HUES48 (cell line): ENCODE measurements at regions not wholly inside any gene's neighbourhood (a gene's known extent, or its start where the extent isn't known, plus 50 kb on each side); places are given as distances from the start of the nearest gene placed in this dataset.

Experiments
- H3K27ac ChIP-seq: one replicate; pipeline ENCODE4 v1.7.0; 2013; ENCODE audit warnings: low read depth, low read length, inconsistent platforms
- H3K27me3 ChIP-seq: 2 replicates; pipeline ENCODE4 v1.6.1; 2013; ENCODE audit warnings: mild to moderate bottlenecking, low read length; ENCODE audit not compliant: control insufficient read depth, insufficient read depth
- H3K36me3 ChIP-seq: 2 replicates; pipeline ENCODE4 v1.6.1; 2013; ENCODE audit warnings: low read length; ENCODE audit not compliant: control insufficient read depth, insufficient read depth
- H3K4me1 ChIP-seq: 2 replicates; pipeline ENCODE4 v1.6.1; 2013; ENCODE audit warnings: mild to moderate bottlenecking, low read length; ENCODE audit not compliant: control insufficient read depth, insufficient read depth
- H3K4me3 ChIP-seq: 2 replicates; pipeline ENCODE4 v1.5.1; 2013; ENCODE audit warnings: mild to moderate bottlenecking, low read depth, low read length
- H3K9ac ChIP-seq: 2 replicates; pipeline ENCODE4 v1.6.1; 2013; ENCODE audit warnings: mild to moderate bottlenecking, low read depth, low read length, moderate library complexity
- H3K9me3 ChIP-seq: 2 replicates; pipeline ENCODE4 v1.6.1; 2013; ENCODE audit warnings: low read length; ENCODE audit not compliant: control insufficient read depth, insufficient read depth

- no peak overlapping the region for H3K27ac ChIP-seq
- H3K4me1 ChIP-seq, result peaks cover 6% of the 10 kb centered on the region; the same call in 1 of the 2 replicates
- no peaks in the 10 kb centered on the region for H3K9me3 ChIP-seq
- no peak overlapping the region for H3K9ac ChIP-seq
- H3K4me3 ChIP-seq, result no peak overlapping the region
- H3K36me3 ChIP-seq, result no peaks in the 10 kb centered on the region
- H3K27me3 ChIP-seq, result no peaks in the 10 kb centered on the region
Observed at GRCh38 chr1:201598973-201599372, 60.0 kb downstream of the NAV1 start.

GRCh38 chr1:201599548-201599947 lies 60.6 kb downstream of the NAV1 start:
- Histone ChIP-seq H3K9ac (no peak overlapping the region), H3K4me3 (no peak overlapping the region), H3K36me3 (no peaks in the 10 kb centered on the region), H3K27me3 (no peaks in the 10 kb centered on the region), H3K27ac (no peak overlapping the region), H3K9me3 (no peaks in the 10 kb centered on the region), H3K4me1 (no peaks in the 10 kb centered on the region; the same call in 1 of the 2 replicates)

GRCh38 chr1:201602413-201603265 lies 63.7 kb downstream of the NAV1 start:
- H3K9me3 ChIP-seq, result no peaks in the 10 kb centered on the region
- H3K4me1 ChIP-seq, result no peaks in the 10 kb centered on the region
- H3K36me3 ChIP-seq, result no peaks in the 10 kb centered on the region
- no peak overlapping the region for H3K27ac ChIP-seq
- no peak overlapping the region for H3K9ac ChIP-seq
- no peaks in the 10 kb centered on the region for H3K27me3 ChIP-seq
- H3K4me3 ChIP-seq, result no peak overlapping the region

GRCh38 chr1:201603613-201604232 lies 64.8 kb downstream of the NAV1 start:
- no peaks in the 10 kb centered on the region for H3K27me3 ChIP-seq
- no peaks in the 10 kb centered on the region for H3K36me3 ChIP-seq
- H3K27ac ChIP-seq, result no peak overlapping the region
- no peaks in the 10 kb centered on the region for H3K9me3 ChIP-seq
- no peaks in the 10 kb centered on the region for H3K4me1 ChIP-seq
- H3K9ac ChIP-seq, result no peak overlapping the region
- H3K4me3 ChIP-seq, result no peak overlapping the region

GRCh38 chr1:201605385-201606010 lies 66.6 kb downstream of the NAV1 start:
- no peaks in the 10 kb centered on the region for H3K4me1 ChIP-seq
- H3K27ac ChIP-seq, result no peak overlapping the region
- no peak overlapping the region for H3K4me3 ChIP-seq
- H3K9ac ChIP-seq, result no peak overlapping the region
- no peaks in the 10 kb centered on the region for H3K9me3 ChIP-seq
- H3K27me3 ChIP-seq, result no peaks in the 10 kb centered on the region
- H3K36me3 ChIP-seq, result no peaks in the 10 kb centered on the region

GRCh38 chr1:201606096-201606495 lies 67.2 kb downstream of the NAV1 start:
- Histone ChIP-seq H3K9me3 (no peaks in the 10 kb centered on the region), H3K4me1 (no peaks in the 10 kb centered on the region), H3K4me3 (no peak overlapping the region), H3K27ac (no peak overlapping the region), H3K36me3 (no peaks in the 10 kb centered on the region), H3K27me3 (no peaks in the 10 kb centered on the region), H3K9ac (no peak overlapping the region)

- Histone ChIP-seq H3K9ac (no peak overlapping the region), H3K4me1 (no peaks in the 10 kb centered on the region), H3K27ac (no peak overlapping the region), H3K4me3 (no peak overlapping the region), H3K36me3 (no peaks in the 10 kb centered on the region), H3K27me3 (no peaks in the 10 kb centered on the region), H3K9me3 (no peaks in the 10 kb centered on the region)
Observed at GRCh38 chr1:201606623-201607022, 67.7 kb downstream of the NAV1 start.

- no peak overlapping the region for H3K27ac ChIP-seq
- H3K36me3 ChIP-seq, result no peaks in the 10 kb centered on the region
- H3K9me3 ChIP-seq, result no peaks in the 10 kb centered on the region
- no peak overlapping the region for H3K4me3 ChIP-seq
- no peaks in the 10 kb centered on the region for H3K4me1 ChIP-seq
- H3K27me3 ChIP-seq, result no peaks in the 10 kb centered on the region
- H3K9ac ChIP-seq, result no peak overlapping the region
Observed at GRCh38 chr1:201608635-201609395, 69.9 kb downstream of the NAV1 start.

GRCh38 chr1:201609661-201610318 lies 70.9 kb downstream of the NAV1 start:
- Histone ChIP-seq H3K9ac (no peak overlapping the region), H3K4me1 (no peaks in the 10 kb centered on the region), H3K9me3 (no peaks in the 10 kb centered on the region), H3K36me3 (no peaks in the 10 kb centered on the region), H3K4me3 (no peak overlapping the region), H3K27me3 (no peaks in the 10 kb centered on the region), H3K27ac (no peak overlapping the region)

- Histone ChIP-seq H3K36me3 (no peaks in the 10 kb centered on the region), H3K4me1 (no peaks in the 10 kb centered on the region), H3K4me3 (no peak overlapping the region), H3K27ac (no peak overlapping the region), H3K9me3 (no peaks in the 10 kb centered on the region), H3K9ac (no peak overlapping the region), H3K27me3 (no peaks in the 10 kb centered on the region)
Observed at GRCh38 chr1:201610858-201611257, 71.9 kb downstream of the NAV1 start.
